NCI-H1048 (cell line): ENCODE measurements at regions not wholly inside any gene's neighbourhood (a gene's known extent, or its start where the extent isn't known, plus 50 kb on each side); places are given as distances from the start of the nearest gene placed in this dataset.
"Not testable (repeated sequence)": the region's sequence is repeated elsewhere in the genome, so short reads cannot be mapped to it uniquely, and the experiment has no call there.

ENCODE experiments used
- DNase-seq: peaks from one replicate; lab custom pipeline; 2025; lab: John Stamatoyannopoulos, UW

- DNase-seq: no peak
These were observed 167.1 kb downstream of the EFNB1 start for GRCh38 chrX:68995780-68996551.

- no peak for DNase-seq
These were observed 166.6 kb downstream of the EFNB1 start for GRCh38 chrX:68995386-68995779.

- no peak for DNase-seq
These were observed 166.1 kb downstream of the EFNB1 start for GRCh38 chrX:68994891-68995255.

- no peak for DNase-seq
These were observed 165.5 kb downstream of the EFNB1 start for GRCh38 chrX:68994135-68994890.

- DNase-seq: no peak
These were observed 164.1 kb downstream of the EFNB1 start for GRCh38 chrX:68992821-68993397.

GRCh38 chrX:68991691-68992345, 163.0 kb downstream of the EFNB1 start:
- DNase-seq: no peak

- DNase-seq: no peak
These were observed 162.1 kb downstream of the EFNB1 start for GRCh38 chrX:68990948-68991347.

GRCh38 chrX:68989865-68990606, 161.2 kb downstream of the EFNB1 start:
- DNase-seq: no peak

- no peak for DNase-seq
These were observed 160.6 kb downstream of the EFNB1 start for GRCh38 chrX:68989456-68989855.

- DNase-seq: no peak
These were observed 160.0 kb downstream of the EFNB1 start for GRCh38 chrX:68988865-68989264.

- no peak for DNase-seq
These were observed 156.4 kb downstream of the EFNB1 start for GRCh38 chrX:68985135-68985755.

GRCh38 chrX:68983004-68983857, 154.4 kb downstream of the EFNB1 start:
- no peak for DNase-seq

GRCh38 chrX:68982476-68982875, 153.7 kb downstream of the EFNB1 start:
- no peak for DNase-seq

- DNase-seq: no peak
These were observed 152.2 kb downstream of the EFNB1 start for GRCh38 chrX:68980906-68981616.

- DNase-seq: no peak
These were observed 149.8 kb downstream of the EFNB1 start for GRCh38 chrX:68978655-68979054.

- no peak for DNase-seq
These were observed 149.4 kb downstream of the EFNB1 start for GRCh38 chrX:68978255-68978654.

GRCh38 chrX:68953331-68953730, 124.5 kb downstream of the EFNB1 start:
- DNase-seq: no peak

GRCh38 chrX:68951942-68952619, 123.3 kb downstream of the EFNB1 start:
- DNase-seq: not testable (repeated sequence)

- no peak for DNase-seq
These were observed 122.1 kb downstream of the EFNB1 start for GRCh38 chrX:68950937-68951336.
